HG03064 (cell line): ENCODE measurements at regions not wholly inside any gene's neighbourhood (a gene's known extent, or its start where the extent isn't known, plus 50 kb on each side); places are given as distances from the start of the nearest gene placed in this dataset.
"Not testable (repeated sequence)": the region's sequence is repeated elsewhere in the genome, so short reads cannot be mapped to it uniquely, and the experiment has no call there.

Experiments used
- ATAC-seq: cut with Tn5 transposase; IDR thresholded peaks from one replicate; pipeline ENCODE4 v1.9.1; 2021; ENCODE audit warnings: low read depth; ENCODE audit not compliant: unreplicated experiment

GRCh38 chr10:8275911-8276310 is 221.4 kb downstream of the GATA3 start:
- ATAC-seq: no peak

- no peak for ATAC-seq
These were observed 223.6 kb downstream of the GATA3 start for GRCh38 chr10:8278099-8278498.

- ATAC-seq: no peak
These were observed 225.1 kb downstream of the GATA3 start for GRCh38 chr10:8279598-8279997.

GRCh38 chr10:8280946-8281345 is 226.5 kb downstream of the GATA3 start:
- no peak for ATAC-seq

GRCh38 chr10:8282340-8282739 is 227.9 kb downstream of the GATA3 start:
- no peak for ATAC-seq

GRCh38 chr10:8283166-8283905 is 228.8 kb downstream of the GATA3 start:
- no peak for ATAC-seq

GRCh38 chr10:8283986-8284385 is 229.5 kb downstream of the GATA3 start:
- no peak for ATAC-seq

GRCh38 chr10:8285970-8286369 is 231.5 kb downstream of the GATA3 start:
- ATAC-seq: not testable (repeated sequence)

- no peak for ATAC-seq
These were observed 234.1 kb downstream of the GATA3 start for GRCh38 chr10:8288600-8288999.

- ATAC-seq: no peak
These were observed 234.9 kb downstream of the GATA3 start for GRCh38 chr10:8289186-8289924.

- ATAC-seq: no peak
These were observed 240.3 kb downstream of the GATA3 start for GRCh38 chr10:8294779-8295178.

GRCh38 chr10:8295311-8295710 is 240.8 kb downstream of the GATA3 start:
- no peak for ATAC-seq

- ATAC-seq: no peak
These were observed 241.7 kb downstream of the GATA3 start for GRCh38 chr10:8296090-8296733.

GRCh38 chr10:8296734-8297101 is 242.2 kb downstream of the GATA3 start:
- ATAC-seq: no peak

- no peak for ATAC-seq
These were observed 242.6 kb downstream of the GATA3 start for GRCh38 chr10:8297107-8297506.

GRCh38 chr10:8297959-8298358 is 243.5 kb downstream of the GATA3 start:
- no peak for ATAC-seq

GRCh38 chr10:8298896-8299570 is 244.5 kb downstream of the GATA3 start:
- ATAC-seq: no peak

- no peak for ATAC-seq
These were observed 246.4 kb downstream of the GATA3 start for GRCh38 chr10:8300925-8301324.

GRCh38 chr10:8301333-8301732 is 246.8 kb downstream of the GATA3 start:
- ATAC-seq: no peak

- no peak for ATAC-seq
These were observed 247.3 kb downstream of the GATA3 start for GRCh38 chr10:8301831-8302230.

GRCh38 chr10:8302565-8302964 is 248.1 kb downstream of the GATA3 start:
- ATAC-seq: no peak
